Left lung (tissue), 4 donors: ENCODE measurements at regions not wholly inside any gene's neighbourhood (a gene's known extent, or its start where the extent isn't known, plus 50 kb on each side); places are given as distances from the start of the nearest gene placed in this dataset.

ENCODE experiments used
- ATAC-seq: fragments of 200-7000 bp; cut with Tn5 transposase; one replicate; pipeline ENCODE4 v1.9.1; 2020; ENCODE audit warnings: moderate library complexity
- DNase-seq, 4 donors: peaks; one replicate each; pipeline ENCODE4 v3.0.0-alpha.2; 2013 to 2020
- H3K27ac ChIP-seq, 2 donors: fragments of 200-600 bp; sonication (generic) in 1 of 2; one replicate each; pipeline versions ENCODE4 v1.5.0 to v1.8.0; 2020 to 2021
- H3K27me3 ChIP-seq, 2 donors: fragments of 200-600 bp; sonication (generic) in 1 of 2; one replicate each; pipeline versions ENCODE4 v1.5.0 to v1.8.0; 2020 to 2021
- H3K36me3 ChIP-seq, 2 donors: fragments of 200-600 bp; sonication (generic) in 1 of 2; one replicate each; pipeline versions ENCODE4 v1.5.0 to v1.8.0; 2020 to 2021
- H3K4me1 ChIP-seq, 2 donors: fragments of 200-600 bp; one replicate each; pipeline ENCODE4 v1.8.0; 2021
- H3K4me3 ChIP-seq, 2 donors: fragments of 200-600 bp; sonication (generic) in 1 of 2; one replicate each; pipeline versions ENCODE4 v1.5.0 to v1.8.0; 2020 to 2021; ENCODE audit warnings: mild to moderate bottlenecking in 1 of 2
- H3K9me3 ChIP-seq, 2 donors: fragments of 200-600 bp; sonication (generic) in 1 of 2; one replicate each; pipeline versions ENCODE4 v1.5.0 to v1.8.0; 2020 to 2021
- intact Hi-C, 2 donors: fragments of 100-400 bp; cut with DNase I; formaldehyde crosslinking; loops; one replicate each; pipeline versions ENCODE4 v1.11.2 to v1.14.2; 2022
- TF ChIP-seq, protein P1 (sequence below), 2 donors: fragments of 200-600 bp; sonication (generic) in 1 of 2; IDR thresholded peaks; one replicate each; pipeline versions ENCODE4 v1.5.0 to v1.8.0; 2021; ENCODE audit warnings: antibody characterized with exemption in 2 of 2
- donor health status: DM: no; HTN: yes; CAD: no.
- donor health status: DM: no; HTN: no; CAD: no.

- H3K27me3 ChIP-seq = no peaks in the 10 kb centered on the region
These were observed 342.1 kb downstream of the TBL1XR1 start for GRCh38 chr3:176855213-176855612.

DNA sequence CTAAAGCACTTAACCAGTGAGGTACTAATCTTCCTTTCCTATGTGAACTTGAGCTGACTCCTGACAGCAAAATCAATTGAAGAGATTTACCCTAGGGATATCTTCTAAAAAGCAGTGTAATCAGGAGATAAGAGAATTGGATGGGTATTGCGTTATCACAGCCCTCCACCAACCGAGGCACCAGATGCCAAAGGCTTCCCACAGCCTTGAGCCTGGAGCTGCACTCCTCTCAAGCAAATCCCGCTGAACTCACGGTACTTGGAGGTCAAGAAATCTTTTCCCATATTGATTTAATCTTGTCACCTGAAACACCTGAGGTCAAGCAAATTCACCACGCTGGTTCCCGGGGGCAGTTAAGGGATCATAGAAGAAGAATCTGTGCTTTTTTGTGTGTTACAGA lies 346.8 kb downstream of the TBL1XR1 start:
- no peaks in the 10 kb centered on the region for H3K9me3 ChIP-seq
- DNase-seq (no peak), ATAC-seq (no peak)
- H3K4me1 ChIP-seq = no peaks in the 10 kb centered on the region
- no peaks in the 10 kb centered on the region for H3K27me3 ChIP-seq
- TF ChIP-seq, protein P1, sequence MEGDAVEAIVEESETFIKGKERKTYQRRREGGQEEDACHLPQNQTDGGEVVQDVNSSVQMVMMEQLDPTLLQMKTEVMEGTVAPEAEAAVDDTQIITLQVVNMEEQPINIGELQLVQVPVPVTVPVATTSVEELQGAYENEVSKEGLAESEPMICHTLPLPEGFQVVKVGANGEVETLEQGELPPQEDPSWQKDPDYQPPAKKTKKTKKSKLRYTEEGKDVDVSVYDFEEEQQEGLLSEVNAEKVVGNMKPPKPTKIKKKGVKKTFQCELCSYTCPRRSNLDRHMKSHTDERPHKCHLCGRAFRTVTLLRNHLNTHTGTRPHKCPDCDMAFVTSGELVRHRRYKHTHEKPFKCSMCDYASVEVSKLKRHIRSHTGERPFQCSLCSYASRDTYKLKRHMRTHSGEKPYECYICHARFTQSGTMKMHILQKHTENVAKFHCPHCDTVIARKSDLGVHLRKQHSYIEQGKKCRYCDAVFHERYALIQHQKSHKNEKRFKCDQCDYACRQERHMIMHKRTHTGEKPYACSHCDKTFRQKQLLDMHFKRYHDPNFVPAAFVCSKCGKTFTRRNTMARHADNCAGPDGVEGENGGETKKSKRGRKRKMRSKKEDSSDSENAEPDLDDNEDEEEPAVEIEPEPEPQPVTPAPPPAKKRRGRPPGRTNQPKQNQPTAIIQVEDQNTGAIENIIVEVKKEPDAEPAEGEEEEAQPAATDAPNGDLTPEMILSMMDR (IDR thresholded peaks at IDR 0.05) = no peak
- no peak overlapping the region for H3K27ac ChIP-seq
- no peak overlapping the region for H3K4me3 ChIP-seq
- intact Hi-C loops = no loop called here
- H3K36me3 ChIP-seq = no peaks in the 10 kb centered on the region

More at GRCh38 chr3:176855213-176855612, 342.1 kb downstream of the TBL1XR1 start:
- Histone ChIP-seq H3K4me1 (no peaks in the 10 kb centered on the region), H3K36me3 (no peaks in the 10 kb centered on the region), H3K9me3 (no peaks in the 10 kb centered on the region), H3K4me3 (no peak overlapping the region), H3K27ac (no peak overlapping the region)
- ATAC-seq = no peak
- DNase-seq = no peak
- intact Hi-C loops = no loop called here
- TF ChIP-seq, protein P1 (IDR thresholded peaks at IDR 0.05) = no peak

DNA sequence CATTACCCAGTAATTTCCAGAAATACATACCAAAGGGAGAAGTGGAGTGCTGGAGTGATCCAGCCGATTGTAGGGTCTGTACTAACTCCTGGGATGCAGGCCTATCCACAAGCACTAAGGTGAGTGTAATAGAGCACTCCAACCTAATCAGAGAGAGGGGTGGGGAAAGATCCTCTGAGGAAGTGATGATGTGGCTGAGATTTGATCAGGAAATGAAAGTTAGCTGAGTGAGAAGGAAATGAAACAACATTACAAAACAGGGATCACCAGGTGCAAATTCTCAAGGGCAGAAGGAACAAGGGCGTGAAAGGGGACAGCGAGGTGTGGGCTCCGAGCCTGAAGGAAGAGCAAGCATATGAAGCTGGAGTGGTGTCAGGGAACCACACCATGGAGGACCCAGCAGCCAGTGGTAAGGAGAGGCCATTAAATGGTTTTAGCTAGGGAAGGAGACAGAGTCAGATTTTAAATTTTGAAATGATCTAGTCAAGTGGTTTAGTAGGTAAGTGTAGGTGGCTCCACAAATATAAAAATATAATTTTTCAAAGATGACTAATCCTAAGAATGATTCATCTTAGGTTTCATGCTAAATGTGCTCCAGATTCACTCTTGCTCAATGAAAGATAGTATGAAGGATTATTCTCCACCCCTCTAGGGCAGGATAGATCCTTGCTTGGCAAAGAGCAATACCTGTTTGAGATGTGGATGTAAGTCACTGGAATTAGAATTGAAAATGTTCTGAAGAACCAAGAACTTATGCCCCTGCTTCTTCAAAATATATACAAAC lies 348.7 kb downstream of the TBL1XR1 start:
- Histone ChIP-seq H3K27me3 (no peaks in the 10 kb centered on the region), H3K4me1 (no peaks in the 10 kb centered on the region), H3K9me3 (no peaks in the 10 kb centered on the region), H3K4me3 (no peak overlapping the region), H3K27ac (no peak overlapping the region), H3K36me3 (no peaks in the 10 kb centered on the region)
- DNase-seq (no peak), ATAC-seq (no peak)
- TF ChIP-seq, protein P1 (IDR thresholded peaks at IDR 0.05) = no peak
- intact Hi-C loops = no loop called here

GRCh38 chr3:176842914-176843313 lies 354.4 kb downstream of the TBL1XR1 start:
- no peak for ATAC-seq
- no peak overlapping the region for H3K4me3 ChIP-seq
- TF ChIP-seq, protein P1 (IDR thresholded peaks at IDR 0.05) = no peak
- H3K36me3 ChIP-seq = no peaks in the 10 kb centered on the region
- intact Hi-C loops = no loop called here
- H3K9me3 ChIP-seq = no peaks in the 10 kb centered on the region
- no peak overlapping the region for H3K27ac ChIP-seq
- no peaks in the 10 kb centered on the region for H3K4me1 ChIP-seq
- H3K27me3 ChIP-seq = no peaks in the 10 kb centered on the region
- DNase-seq = no peak

DNA sequence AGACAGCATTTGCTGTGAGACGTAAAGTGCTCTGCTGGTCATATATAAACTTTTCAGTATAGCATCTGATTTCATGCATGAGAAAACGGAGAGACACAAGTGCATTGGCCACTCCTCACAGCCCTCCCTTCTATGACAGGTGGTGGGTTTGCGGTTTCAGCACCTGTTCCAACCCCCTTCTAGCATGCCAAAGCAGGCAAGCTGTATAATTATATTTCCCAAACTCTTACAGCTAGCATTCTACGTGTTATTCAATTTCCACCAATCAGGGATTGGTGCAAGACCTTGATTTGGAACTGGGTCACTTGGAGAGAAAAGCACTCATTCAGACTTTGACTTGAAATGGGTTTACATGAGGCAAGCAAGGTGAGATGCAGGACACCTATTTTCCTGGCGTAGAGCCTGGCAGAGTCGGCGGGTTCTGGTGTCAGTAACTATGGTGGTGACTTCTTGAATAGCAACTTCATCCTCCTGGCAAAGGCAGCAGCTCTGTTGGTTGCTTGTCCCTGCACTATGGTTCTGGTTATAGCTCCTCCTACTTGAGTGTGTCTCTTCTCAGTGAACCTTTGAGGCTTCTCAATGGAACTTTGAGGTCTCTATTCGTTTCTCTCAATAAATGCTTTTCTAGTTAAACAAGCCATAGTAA lies 356.5 kb downstream of the TBL1XR1 start:
- TF ChIP-seq, protein P1 (IDR thresholded peaks at IDR 0.05) = no peak
- no peaks in the 10 kb centered on the region for H3K4me1 ChIP-seq
- H3K9me3 ChIP-seq = no peaks in the 10 kb centered on the region
- ATAC-seq (no peak), DNase-seq (no peak)
- H3K27ac ChIP-seq = no peak overlapping the region
- no peaks in the 10 kb centered on the region for H3K36me3 ChIP-seq
- no peaks in the 10 kb centered on the region for H3K27me3 ChIP-seq
- intact Hi-C loops = no loop called here
- no peak overlapping the region for H3K4me3 ChIP-seq
